ENCODE measurements at regions not wholly inside any gene's neighbourhood (a gene's known extent, or its start where the extent isn't known, plus 50 kb on each side); places are given as distances from the start of the nearest gene placed in this dataset.

- peaks cover 12% of the 10 kb centered on the region for H3K4me1 Mint-ChIP-seq (ENCODE audit: unreplicated experiment)
- no peaks in the 10 kb centered on the region for H3K36me3 Mint-ChIP-seq
- no peak for TF ChIP-seq CTCF (conservative IDR thresholded peaks at IDR 0.05)
- no peak overlapping the region for H3K27ac Mint-ChIP-seq
- no peak overlapping the region for H3K4me3 Mint-ChIP-seq
- DNase-seq (ENCODE audit: extremely low spot score, unreplicated experiment) = no peak
- H3K9me3 Mint-ChIP-seq = peaks cover 21% of the 10 kb centered on the region
- H3K27me3 Mint-ChIP-seq = peaks cover 5% of the 10 kb centered on the region
Measured at GRCh38 chr2:238994432-238994831, 146.5 kb downstream of the TWIST2 start.

GRCh38 chr2:238994876-238995275 is 147.0 kb downstream of the TWIST2 start:
- Mint-ChIP-seq H3K4me3 (no peak overlapping the region), H3K27me3 (peaks cover 5% of the 10 kb centered on the region), H3K4me1 (ENCODE audit: unreplicated experiment) (peaks cover 14% of the 10 kb centered on the region), H3K27ac (no peak overlapping the region), H3K36me3 (no peaks in the 10 kb centered on the region), H3K9me3 (peaks cover 21% of the 10 kb centered on the region)
- no peak for DNase-seq (ENCODE audit: extremely low spot score, unreplicated experiment)
- no peak for TF ChIP-seq CTCF (conservative IDR thresholded peaks at IDR 0.05)

GRCh38 chr2:238995634-238996033 is 147.7 kb downstream of the TWIST2 start:
- peaks cover 14% of the 10 kb centered on the region for H3K4me1 Mint-ChIP-seq (ENCODE audit: unreplicated experiment)
- TF ChIP-seq CTCF (conservative IDR thresholded peaks at IDR 0.05) = no peak
- no peak overlapping the region for H3K27ac Mint-ChIP-seq
- peaks cover 21% of the 10 kb centered on the region for H3K9me3 Mint-ChIP-seq
- DNase-seq (ENCODE audit: extremely low spot score, unreplicated experiment) = no peak
- no peak overlapping the region for H3K4me3 Mint-ChIP-seq
- H3K36me3 Mint-ChIP-seq = no peaks in the 10 kb centered on the region
- peaks cover 5% of the 10 kb centered on the region for H3K27me3 Mint-ChIP-seq

GRCh38 chr2:238996331-238997136 is 148.6 kb downstream of the TWIST2 start:
- H3K27me3 Mint-ChIP-seq = peaks cover 5% of the 10 kb centered on the region
- TF ChIP-seq CTCF (conservative IDR thresholded peaks at IDR 0.05) = no peak
- DNase-seq (ENCODE audit: extremely low spot score, unreplicated experiment) = peak; percentile 60
- peaks cover 15% of the 10 kb centered on the region for H3K9me3 Mint-ChIP-seq
- H3K27ac Mint-ChIP-seq = no peak overlapping the region
- no peak overlapping the region for H3K4me3 Mint-ChIP-seq
- H3K36me3 Mint-ChIP-seq = no peaks in the 10 kb centered on the region
- H3K4me1 Mint-ChIP-seq (ENCODE audit: unreplicated experiment) = peaks cover 14% of the 10 kb centered on the region

GRCh38 chr2:238997137-238997390 is 149.2 kb downstream of the TWIST2 start:
- Mint-ChIP-seq H3K27me3 (peaks cover 5% of the 10 kb centered on the region), H3K9me3 (peaks cover 19% of the 10 kb centered on the region), H3K4me3 (no peak overlapping the region), H3K27ac (no peak overlapping the region), H3K4me1 (ENCODE audit: unreplicated experiment) (peaks cover 14% of the 10 kb centered on the region), H3K36me3 (no peaks in the 10 kb centered on the region)
- DNase-seq (ENCODE audit: extremely low spot score, unreplicated experiment) = no peak
- no peak for TF ChIP-seq CTCF (conservative IDR thresholded peaks at IDR 0.05)

Measured in type B pancreatic cell (in vitro differentiated cells).